ENCODE measurements at regions not wholly inside any gene's neighbourhood (a gene's known extent, or its start where the extent isn't known, plus 50 kb on each side); places are given as distances from the start of the nearest gene placed in this dataset.
"Not testable (repeated sequence)": the region's sequence is repeated elsewhere in the genome, so short reads cannot be mapped to it uniquely, and the experiment has no call there.

DNA sequence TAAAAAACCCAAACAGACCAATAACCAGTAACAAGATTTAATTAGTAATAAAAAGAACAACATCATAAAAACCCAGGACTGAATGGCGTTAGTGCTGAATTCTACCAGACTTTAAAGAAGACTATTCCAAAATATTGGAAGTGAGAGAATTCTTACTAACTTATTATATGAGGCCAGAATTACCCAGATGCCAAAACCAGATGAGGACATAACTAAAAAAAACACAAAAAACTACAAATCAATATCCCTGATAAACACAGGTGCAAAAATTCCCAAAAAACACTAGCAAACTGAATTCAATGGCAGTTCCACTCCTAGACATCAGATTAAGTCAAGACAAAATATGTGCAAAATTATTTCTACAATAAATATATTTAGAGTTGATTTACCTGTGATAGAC is 400.1 kb upstream of the PABPC4L start:
- no peak for DNase-seq

DNA sequence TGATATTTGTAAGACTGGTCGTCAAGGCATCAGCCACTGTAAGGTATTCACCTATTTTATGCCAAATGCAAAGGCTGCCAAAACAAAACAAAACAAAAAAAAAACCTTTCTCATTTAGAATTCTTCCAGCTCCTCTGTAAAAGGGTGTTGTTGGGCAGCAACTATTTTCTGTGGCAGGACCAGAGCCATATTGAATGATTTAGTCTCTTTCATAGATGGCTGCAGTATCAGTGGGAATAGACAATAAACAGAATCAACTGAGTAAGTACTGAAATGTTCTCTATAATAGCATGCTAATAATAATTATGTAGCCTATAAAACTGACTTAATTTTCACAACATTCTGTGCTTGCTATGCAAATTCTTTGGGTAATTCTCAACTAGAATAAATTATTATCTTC is 389.7 kb upstream of the PABPC4L start:
- DNase-seq: no peak

DNA sequence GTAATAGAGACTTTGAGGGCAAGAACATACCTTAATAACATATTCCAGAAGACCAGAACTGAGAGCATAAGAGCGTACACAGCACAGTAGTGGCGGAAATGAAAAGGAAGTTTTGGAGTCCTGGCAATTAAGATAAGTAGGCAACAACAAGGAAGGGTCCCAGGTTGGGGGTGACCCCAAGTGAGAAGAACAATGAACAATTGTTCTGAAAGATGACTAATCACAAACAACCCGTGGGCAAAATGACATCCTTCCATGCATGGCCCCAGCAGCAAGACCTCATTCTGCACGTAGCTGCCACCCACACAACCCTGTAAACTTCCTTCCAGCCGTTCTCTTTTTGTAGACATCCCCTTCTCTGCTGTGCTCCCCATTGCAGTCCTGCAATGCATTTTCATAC is 384.4 kb upstream of the PABPC4L start:
- DNase-seq: peak; percentile 80

DNA sequence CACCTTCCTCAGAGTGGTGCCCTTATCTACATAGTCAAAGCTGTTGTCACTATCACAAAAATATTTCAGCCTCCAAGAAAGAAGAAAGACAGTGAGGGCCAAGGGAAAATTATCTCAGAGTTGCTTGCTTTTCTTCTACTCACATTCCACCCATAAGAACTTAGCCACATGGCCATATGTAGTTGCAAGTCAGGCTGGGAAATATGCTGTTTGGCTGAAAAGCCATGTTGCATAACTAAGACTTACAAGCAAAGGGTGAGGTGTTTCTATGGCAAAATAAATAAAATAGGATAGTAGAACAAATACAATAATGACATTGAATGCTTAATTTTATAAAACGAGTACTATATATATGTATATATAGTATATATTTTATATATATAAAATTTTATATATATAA is 365.9 kb upstream of the PABPC4L start:
- DNase-seq: no peak

DNA sequence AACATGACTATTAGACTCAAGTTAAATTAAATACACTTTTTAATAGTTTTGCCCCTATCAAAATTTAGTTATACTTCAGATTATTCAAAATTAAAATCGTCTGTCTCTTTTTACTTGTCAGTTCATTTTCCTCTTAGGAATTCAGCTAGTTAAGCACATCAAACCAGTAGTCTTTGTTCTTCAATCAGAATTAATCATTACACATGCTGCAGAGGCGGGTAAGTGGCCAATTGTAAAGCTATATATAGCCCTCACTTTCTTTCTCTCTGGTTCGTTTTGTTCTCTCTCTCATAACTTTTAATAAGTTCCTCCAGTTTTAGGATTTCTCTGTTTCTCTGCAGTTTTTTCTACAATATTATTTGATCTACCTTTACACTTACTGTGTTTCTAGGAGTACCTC is 359.1 kb upstream of the PABPC4L start:
- no peak for DNase-seq

DNA sequence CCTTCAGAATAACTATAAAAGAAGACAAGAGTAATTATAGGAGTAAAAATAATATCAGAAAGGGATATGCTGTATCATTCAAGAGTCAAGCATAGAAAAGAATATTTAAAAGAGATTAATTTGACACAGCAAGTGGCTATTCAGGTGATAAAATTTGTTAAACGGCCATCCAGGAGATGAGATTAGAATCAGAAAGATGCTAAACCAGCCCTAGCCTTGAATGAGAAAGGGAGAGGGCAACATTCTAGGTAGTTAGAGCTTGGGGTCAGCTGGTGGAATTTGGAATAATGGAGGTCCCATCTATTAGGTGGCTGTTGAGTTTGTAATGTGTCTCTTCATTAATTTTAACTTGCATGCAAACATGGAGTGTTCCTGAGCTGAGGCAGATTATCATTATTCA is 350.5 kb upstream of the PABPC4L start:
- no peak for DNase-seq

DNA sequence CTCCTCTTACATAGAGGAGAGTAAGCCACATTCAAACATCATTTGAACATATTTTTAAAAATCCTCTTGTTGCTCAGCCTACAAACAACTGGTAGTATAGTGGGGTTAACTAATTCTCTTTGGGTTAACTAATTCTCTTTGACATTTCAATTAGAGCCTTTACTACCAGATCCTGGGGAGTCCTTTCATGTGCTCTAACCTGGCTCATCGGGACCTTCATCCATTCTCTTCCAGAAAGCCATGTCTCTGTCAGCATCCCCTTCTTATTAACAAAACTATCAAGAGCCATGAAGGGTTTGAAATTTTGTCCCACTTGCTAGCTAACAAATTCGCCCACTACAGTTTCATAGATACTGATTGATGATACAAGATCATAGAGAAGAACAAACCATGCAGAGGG is 349.8 kb upstream of the PABPC4L start:
- no peak for DNase-seq

DNA sequence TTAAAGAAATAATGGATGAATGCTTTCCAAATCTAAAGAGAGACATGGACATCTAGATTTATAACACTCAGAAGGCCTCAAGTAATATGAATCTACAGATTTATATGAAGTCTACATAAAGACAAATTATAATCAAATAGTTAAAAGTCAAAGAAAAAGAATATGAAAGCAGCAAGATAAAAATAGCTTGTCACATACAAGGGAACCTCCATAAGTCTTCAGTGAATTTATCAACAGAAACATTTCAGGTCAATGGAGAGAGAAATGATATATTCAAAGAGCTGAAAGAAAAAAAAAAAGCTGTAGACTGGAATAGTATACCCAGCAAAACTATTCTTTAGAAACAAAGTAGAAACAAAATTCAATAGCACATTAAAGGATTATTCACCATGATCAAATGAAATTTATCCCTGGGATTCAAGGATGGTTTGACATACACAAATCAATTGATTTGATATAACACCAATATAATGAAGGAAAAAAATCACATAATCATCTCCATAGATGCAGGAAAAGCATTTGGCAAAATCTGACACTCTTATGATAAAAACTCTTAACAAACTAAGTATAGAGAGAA is 346.6 kb upstream of the PABPC4L start:
- no peak for DNase-seq

DNA sequence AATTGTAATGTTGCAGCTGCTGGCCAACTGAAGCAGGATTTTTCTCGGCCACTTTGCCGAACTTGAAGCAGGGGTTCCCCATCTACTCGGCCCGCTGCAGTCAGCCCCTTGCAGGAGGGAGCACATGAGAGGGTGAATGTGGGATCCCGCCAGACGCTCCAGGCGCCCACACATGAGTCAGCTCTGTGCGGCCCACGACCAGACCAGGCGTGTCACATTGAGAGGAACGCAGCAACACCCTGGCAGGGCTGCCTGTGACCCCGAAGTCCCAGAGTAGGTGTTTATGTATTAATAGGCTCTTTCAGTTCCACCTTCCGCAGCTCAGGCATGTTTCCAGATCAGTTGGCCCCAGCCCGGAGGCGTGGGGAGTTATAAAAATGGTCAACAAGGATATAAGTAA is 344.7 kb upstream of the PABPC4L start:
- no peak for DNase-seq

DNA sequence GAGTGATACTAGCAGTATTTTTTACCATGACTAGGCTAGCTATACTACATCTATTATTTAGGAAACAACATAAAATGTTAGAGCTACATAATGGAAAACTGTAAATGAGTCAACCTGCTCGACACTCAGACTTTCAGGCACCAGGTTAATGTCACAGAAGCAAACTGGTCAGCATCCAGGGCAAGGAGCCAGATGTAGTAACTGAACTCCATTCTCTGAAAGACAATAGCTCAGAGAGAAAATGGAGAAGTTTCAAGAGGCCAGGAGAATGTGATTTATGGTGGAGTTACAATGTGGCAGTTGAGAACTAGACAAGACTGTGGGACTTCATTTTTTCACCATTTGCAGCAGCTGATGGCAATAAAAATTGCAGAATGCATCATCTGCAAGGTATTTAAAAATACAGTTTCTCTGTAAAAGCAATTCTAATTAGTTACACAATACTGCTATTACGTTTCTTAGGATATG is 342.7 kb upstream of the PABPC4L start:
- DNase-seq: peak; percentile 60

DNA sequence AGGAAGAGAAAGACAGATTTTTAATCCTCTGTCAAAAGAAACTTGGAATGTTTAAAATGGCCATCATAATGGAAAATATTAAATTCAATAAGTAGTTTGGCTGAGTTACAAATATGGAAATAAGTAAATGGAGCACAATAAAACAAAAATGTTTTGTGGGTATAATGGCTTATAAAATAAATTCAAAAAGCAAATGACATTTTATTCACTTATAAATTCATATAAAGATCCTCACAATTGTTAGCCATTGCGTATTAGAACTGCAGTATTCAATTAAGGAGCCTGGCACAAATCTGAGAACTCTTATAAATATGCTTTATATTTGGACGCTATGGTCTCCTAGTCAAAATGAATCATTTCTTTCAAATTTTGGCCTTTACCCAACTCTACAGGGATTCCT is 339.0 kb upstream of the PABPC4L start:
- DNase-seq: no peak

DNA sequence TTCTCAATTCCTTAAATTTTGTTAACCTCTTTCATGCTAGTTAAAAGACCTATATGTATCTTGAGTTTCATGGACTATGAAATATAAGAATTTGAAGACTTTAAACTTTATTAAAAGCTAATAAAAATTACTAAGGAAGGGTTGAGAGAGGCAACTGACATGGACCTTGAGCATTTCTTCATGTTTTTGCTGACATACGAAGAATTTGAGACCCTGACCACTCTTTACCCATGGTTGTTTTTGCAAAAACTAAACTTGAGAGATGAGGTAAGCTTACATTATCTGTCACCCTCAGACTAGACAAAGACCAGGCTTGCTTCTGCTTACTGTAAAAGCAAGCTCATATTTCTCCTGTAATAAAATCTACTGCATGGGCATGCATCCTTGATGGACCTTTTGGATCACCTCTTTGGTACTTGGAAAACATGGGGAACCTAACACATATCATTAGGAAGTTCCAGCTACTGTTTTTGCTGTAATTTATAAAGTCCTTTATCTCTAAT is 338.2 kb upstream of the PABPC4L start:
- no peak for DNase-seq

DNA sequence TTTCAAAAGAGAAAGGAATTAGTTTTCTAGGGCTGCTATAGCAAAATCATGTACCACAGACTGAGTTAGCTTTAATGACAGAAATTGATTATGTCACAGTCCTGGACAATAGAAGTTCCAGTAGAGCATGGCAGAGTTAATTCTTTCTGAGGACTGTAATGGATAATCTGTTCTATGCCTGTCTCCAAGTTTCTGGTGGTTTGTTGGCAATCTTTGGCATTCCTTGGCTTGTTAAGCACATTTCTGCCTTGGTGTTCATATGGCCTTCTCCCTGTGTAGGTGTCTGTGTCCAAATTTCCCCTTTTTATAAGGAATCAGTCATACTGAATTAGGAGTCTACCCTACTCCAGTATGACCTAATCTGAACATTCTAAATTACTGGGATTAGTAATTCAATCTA is 336.1 kb upstream of the PABPC4L start:
- no peak for DNase-seq

DNA sequence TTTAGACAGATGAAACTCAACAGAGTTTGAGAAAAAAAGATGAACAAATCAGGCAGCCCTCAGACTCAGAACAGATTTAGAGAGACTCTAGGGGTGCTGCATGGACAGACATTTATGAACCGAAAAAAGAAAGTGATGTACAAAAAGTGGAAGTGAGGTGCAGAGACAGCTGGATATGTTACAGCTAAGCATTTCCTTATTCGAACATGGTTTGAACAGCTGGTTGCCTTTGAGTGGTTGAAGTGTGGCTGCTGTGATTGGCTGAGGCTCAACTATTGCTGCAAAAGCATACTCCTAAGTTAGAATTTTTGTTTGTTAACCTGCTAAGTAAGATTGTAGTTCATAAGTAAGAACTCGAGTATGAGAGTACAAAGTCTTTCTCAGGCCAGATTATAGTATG is 331.5 kb upstream of the PABPC4L start:
- no peak for DNase-seq

DNA sequence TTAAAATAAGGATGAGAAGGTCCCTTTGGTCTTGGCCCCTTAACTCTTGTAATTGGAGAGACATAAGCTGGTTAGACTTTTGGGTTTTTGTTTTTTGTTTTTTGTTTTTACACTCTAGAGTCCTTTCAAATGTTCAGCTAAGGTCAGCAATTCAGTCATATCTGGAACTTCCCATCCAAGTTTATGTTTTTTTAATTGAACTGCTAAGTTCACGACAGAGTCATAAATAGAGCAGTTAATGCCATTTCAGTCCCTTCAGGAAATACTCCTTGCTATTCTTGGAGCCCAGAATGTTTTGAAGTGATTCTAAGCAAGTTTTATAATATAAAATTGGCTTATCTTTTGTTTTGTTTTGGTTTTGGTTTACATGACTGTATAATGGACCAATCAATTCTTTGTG is 329.4 kb upstream of the PABPC4L start:
- DNase-seq: no peak

DNA sequence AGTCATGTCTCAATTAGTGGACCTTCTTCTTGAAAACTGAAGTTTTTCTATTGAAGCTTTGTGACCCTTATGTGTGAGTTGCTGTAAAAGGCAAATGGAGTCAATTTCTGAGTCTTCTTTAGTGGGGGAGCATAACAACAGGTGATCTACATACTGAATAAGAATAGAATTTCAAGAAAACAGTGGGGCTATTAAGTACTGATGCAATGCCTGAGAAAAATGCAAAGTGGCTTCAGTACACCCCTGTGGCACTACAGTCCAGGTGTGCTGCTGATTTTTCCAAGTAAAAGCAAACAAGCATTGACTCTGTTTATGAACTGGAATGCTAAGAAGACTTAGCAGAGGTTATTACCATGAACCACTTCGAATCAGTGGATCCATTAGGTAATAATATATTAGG is 328.0 kb upstream of the PABPC4L start:
- no peak for DNase-seq

DNA sequence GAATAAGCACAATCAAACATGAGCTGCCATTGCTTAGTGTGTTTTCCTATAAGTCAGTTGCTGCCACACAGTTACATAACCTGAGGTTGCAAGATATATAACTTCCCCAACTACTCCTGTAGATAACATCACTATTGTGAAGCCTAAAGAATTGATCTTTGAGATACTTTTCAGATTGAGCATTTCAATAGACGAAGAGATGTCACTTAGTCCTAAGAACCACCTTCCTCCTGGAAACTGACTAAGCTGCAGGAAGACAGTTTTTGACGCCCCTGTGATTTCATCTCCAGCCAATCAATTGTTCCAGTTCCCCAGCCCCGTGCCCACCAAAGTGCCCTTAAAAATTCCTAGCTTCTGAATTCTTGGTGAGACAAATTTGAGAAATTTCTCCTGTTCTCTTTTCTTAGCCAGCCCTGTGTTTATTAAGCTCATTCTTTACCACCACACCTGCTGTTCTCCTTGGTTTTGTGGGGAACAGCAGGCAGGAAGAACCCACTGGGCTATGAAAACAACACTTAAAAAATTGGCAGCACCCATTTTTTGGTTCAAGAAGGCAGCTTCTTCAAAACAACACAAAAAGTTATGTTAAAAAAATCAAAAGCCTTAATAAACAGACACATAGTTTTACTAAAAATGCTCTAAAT is 317.1 kb upstream of the PABPC4L start:
- DNase-seq: no peak

DNA sequence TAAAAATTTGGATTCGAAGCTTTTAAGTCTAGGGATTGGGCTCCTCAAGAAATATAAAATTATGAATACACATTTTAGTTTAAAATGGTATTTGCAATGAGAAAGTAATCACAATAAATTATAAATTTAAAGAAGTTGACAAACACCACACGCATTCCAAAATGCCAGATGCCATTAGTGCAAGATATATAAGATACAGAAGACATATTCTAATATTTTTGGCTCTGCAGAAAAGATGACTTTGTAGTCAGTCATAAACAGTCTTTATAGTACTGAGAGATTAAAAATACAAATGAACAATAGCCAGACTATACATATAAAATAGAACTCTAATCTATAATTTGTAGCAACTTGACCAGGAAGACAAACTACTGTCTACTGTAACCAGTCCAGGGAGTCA is 309.0 kb upstream of the PABPC4L start:
- DNase-seq: no peak

DNA sequence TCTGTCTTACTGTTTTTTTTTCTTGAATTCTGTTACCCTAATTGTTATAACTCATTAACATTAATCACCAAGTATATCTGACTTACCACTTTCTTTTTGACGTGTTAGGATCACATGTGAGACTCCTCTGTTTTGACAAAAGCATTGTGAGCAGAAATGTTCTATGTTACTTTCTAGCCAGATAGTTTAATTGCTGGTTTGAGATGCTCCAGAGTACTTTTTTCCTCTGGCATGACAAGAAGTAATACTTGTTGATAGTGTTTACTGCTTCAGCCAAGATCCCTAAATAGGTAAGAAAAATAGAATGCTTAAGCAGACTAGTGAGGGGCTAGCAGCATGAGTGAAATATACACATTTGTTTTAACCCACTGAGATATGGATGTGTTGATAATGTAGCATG is 303.9 kb upstream of the PABPC4L start:
- no peak for DNase-seq

DNA sequence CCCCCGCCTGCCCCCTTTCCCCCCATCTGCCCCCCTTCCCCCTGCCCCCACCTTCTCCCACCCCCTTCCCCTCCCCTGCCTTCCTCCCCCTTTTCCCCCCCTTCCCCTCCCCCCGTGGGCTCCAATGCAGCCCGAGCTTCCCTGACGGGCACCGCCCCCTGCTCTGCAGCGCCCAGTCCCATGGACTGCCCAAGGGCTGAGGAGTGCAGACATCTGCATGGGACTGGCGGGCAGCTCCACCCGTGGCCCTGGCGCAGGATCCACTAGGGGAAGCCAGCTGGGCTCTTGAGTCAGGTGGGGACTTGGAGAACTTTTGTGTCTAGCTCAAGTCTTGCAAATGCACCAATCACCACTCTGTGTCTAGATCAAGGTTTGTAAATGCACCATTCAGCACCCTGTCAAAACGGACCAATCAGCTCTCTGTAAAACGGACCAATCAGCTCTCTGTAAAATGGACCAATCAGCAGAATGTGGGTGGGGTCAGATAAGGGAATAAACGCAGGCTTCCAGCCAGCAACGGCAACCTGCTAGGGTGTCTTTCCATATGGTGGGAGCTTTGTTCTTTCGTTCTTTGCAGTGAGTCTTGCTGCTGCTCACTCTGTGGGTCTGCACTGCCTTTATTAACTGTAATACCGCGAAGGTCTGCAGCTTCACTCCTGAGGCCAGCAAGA is 300.5 kb upstream of the PABPC4L start:
- no peak for DNase-seq

DNA sequence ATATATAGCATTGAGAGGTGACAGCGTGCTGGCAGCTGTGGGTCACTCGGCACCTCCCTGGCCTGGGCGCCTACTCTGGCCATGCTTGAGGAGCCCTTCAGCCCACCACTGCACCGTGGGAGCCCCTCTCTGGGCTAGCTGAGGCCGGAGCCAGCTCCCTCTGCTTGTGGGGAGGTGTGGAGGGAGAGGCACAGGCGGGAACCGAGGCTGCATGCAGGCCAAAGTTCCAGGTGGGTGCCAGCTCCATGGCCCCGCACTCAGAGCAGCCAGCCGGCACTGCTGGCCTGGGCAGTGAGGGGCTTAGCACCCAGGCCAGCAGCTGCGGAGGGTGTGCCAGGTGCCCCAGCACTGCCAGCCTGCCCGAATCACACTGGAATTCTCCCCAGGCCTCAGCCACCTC is 299.9 kb upstream of the PABPC4L start:
- not testable (repeated sequence) for DNase-seq

DNA sequence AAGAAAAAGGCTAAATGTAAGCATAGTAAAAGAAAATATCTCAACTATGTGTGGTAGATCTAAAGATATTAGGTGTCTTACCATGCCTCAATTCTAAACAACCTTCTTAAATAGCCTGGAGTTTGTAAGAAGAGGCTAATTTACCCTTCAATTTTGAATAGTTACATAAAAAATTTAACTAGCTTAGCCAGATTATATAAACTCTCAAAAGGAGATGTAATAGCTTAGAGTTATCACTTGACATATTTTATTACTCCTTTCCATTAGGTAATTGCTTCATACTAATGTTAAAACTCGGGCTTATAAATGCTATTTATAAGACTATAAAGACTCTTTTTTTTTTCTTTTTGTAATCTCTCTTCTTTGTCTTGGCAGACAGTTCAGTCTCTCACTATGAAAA is 297.5 kb upstream of the PABPC4L start:
- DNase-seq: no peak

DNA sequence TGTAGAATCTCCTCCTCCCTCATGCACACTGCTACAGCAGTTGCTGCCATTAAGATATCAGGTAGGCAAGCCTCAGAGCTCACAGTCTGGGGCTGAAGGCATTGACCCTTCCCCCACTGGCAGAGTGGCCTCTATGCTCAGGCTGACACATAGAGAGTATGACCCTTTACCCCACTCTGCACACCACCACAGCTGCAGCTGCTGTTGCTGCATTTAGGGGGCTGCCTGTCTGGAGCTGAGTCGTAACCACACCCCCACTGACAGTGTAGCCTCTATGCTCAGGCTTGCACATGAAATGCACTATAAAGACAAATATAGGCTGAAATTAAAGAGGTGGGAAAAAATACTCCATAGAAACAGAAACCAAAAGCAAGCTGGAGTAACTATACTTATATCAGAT is 289.3 kb upstream of the PABPC4L start:
- no peak for DNase-seq

DNA sequence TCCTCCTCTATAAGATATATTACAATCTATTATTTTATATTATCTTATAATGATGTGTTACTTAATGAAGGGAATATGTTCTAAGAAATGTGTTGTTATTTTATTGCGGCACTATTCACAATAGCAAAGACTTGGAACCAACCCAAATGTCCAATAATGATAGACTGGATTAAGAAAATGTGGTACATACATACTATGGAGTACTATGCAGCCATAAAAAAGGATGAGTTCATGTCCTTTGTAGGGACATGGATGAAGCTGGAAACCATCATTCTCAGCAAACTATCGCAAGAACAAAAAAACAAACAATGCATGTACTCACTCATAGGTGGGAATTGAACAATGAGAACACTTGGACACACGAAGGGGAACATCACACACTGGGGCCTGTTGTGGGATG is 281.9 kb upstream of the PABPC4L start:
- not testable (repeated sequence) for DNase-seq
